ENCODE measurements at regions not wholly inside any gene's neighbourhood (a gene's known extent, or its start where the extent isn't known, plus 50 kb on each side); places are given as distances from the start of the nearest gene placed in this dataset.

- TF ChIP-seq, protein P1, sequence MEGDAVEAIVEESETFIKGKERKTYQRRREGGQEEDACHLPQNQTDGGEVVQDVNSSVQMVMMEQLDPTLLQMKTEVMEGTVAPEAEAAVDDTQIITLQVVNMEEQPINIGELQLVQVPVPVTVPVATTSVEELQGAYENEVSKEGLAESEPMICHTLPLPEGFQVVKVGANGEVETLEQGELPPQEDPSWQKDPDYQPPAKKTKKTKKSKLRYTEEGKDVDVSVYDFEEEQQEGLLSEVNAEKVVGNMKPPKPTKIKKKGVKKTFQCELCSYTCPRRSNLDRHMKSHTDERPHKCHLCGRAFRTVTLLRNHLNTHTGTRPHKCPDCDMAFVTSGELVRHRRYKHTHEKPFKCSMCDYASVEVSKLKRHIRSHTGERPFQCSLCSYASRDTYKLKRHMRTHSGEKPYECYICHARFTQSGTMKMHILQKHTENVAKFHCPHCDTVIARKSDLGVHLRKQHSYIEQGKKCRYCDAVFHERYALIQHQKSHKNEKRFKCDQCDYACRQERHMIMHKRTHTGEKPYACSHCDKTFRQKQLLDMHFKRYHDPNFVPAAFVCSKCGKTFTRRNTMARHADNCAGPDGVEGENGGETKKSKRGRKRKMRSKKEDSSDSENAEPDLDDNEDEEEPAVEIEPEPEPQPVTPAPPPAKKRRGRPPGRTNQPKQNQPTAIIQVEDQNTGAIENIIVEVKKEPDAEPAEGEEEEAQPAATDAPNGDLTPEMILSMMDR (IDR thresholded peaks at IDR 0.05; ENCODE audit: low read depth, low read length), result no peak
- no peak for TF ChIP-seq POLR2A (IDR thresholded peaks at IDR 0.05; ENCODE audit: extremely low read depth, insufficient read length)
Measured at GRCh38 chr6:170122651-170123050, 168.2 kb downstream of the DLL1 start.
